ENCODE measurements at regions not wholly inside any gene's neighbourhood (a gene's known extent, or its start where the extent isn't known, plus 50 kb on each side); places are given as distances from the start of the nearest gene placed in this dataset.

DNA sequence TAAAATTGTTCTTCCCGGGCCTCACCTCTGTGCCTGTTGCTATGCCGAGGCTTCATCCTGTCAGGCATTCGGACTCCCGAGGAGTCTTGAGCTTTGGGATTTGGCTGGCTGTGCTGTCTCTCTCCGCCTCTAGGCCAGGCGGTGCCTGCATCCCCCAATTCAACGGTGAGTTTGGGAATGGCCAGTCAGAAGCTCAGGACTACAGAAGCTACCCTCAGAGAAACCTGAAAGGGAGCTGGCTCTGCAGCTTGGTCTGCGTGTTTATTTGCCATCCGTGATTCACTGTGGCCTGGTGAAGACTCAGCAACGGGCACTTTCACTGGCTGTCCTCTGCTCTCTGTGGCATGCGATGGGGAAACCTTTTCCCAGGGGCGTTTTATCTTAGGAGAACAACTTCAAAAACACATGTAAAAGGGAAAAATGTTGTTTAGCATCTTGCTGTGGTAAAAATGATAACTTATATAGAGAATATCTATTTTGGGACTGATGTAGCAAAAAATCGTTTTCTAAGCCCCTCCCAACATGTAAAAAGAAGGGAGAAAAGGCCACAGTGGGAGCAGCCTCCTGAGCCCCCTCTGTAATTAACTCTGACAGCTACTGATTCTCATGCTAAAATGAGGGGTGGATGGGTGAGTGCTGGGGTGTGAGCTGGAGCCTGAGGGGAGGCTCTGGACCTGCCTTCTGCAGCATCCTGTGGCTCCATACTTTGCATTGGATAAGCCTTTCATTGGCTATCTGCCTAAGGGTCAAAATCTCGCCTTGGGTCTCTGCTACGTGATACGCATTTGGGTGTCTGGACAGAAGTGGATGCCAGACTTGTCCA, 103.4 kb upstream of the KLHL25 start:
- Mint-ChIP-seq H3K9me3 (peaks cover 0 to 2% (median 0%) of the 10 kb centered on the region in 6 donors), H3K27ac (no peak overlapping the region), H3K36me3 (peaks cover 0 to 11% (median 0%) of the 10 kb centered on the region in 3 donors), H3K27me3 (ENCODE audit: low read depth in 3 of 3) (peaks cover 16 to 37% (median 21%) of the 10 kb centered on the region in 3 donors), H3K4me1 (peaks cover 5 to 7% of the 10 kb centered on the region in 2 donors), H3K4me3 (no peak overlapping the region)
- no peak for DNase-seq

GRCh38 chr15:85899927-85900326, 105.2 kb upstream of the KLHL25 start:
- H3K27me3 Mint-ChIP-seq (ENCODE audit: low read depth in 3 of 3), result peaks cover 8 to 37% (median 22%) of the 10 kb centered on the region in 3 donors
- no peak overlapping the region for H3K27ac Mint-ChIP-seq
- peaks cover 5 to 7% of the 10 kb centered on the region in 2 donors for H3K4me1 Mint-ChIP-seq
- peaks cover 0 to 2% (median 0%) of the 10 kb centered on the region in 6 donors for H3K9me3 Mint-ChIP-seq
- no peak overlapping the region for H3K4me3 Mint-ChIP-seq
- H3K36me3 Mint-ChIP-seq, result peaks cover 0 to 11% (median 0%) of the 10 kb centered on the region in 3 donors
- DNase-seq, result no peak

- DNase-seq, result no peak
- H3K9me3 Mint-ChIP-seq, result peaks cover 0 to 4% (median 0%) of the 10 kb centered on the region in 6 donors
- peaks cover 4 to 7% (median 5%) of the 10 kb centered on the region in 3 donors for H3K27me3 Mint-ChIP-seq (ENCODE audit: low read depth in 3 of 3)
- H3K27ac Mint-ChIP-seq, result no peak overlapping the region
- no peak overlapping the region for H3K4me3 Mint-ChIP-seq
- no peaks in the 10 kb centered on the region for H3K4me1 Mint-ChIP-seq
- H3K36me3 Mint-ChIP-seq, result no peaks in the 10 kb centered on the region
Observed at GRCh38 chr15:85905751-85906450, 111.2 kb upstream of the KLHL25 start.

DNA sequence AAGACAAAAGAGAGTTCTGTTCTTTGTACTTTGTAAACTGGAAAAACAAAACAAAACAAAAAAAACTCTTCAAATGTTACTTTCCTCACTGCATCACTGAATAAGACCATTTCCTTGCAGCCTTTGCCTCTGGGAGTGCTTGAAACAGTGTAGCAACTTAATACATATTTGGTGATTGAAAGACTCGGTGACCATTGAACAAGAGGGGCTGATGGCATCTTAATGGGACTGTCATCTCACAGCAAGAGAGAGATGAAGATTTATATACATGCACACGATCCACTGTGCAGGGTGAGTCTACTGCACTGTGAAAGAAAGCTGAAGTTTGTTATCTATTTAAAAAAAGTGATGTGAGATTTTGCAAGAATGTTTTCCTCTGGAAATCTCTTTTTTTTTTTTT, 111.9 kb upstream of the KLHL25 start:
- no peaks in the 10 kb centered on the region for H3K36me3 Mint-ChIP-seq
- no peak overlapping the region for H3K27ac Mint-ChIP-seq
- H3K27me3 Mint-ChIP-seq (ENCODE audit: low read depth in 3 of 3), result peaks cover 0 to 5% (median 2%) of the 10 kb centered on the region in 3 donors
- no peak for DNase-seq
- no peaks in the 10 kb centered on the region for H3K4me1 Mint-ChIP-seq
- H3K9me3 Mint-ChIP-seq, result peaks cover 0 to 4% (median 0%) of the 10 kb centered on the region in 6 donors
- no peak overlapping the region for H3K4me3 Mint-ChIP-seq

- Mint-ChIP-seq H3K27ac (no peak overlapping the region), H3K9me3 (no peaks in the 10 kb centered on the region), H3K4me1 (no peaks in the 10 kb centered on the region), H3K4me3 (no peak overlapping the region), H3K36me3 (no peaks in the 10 kb centered on the region), H3K27me3 (ENCODE audit: low read depth in 3 of 3) (peaks cover 0 to 3% (median 0%) of the 10 kb centered on the region in 3 donors)
- DNase-seq, result no peak
Observed at GRCh38 chr15:85910834-85911233, 116.1 kb upstream of the KLHL25 start.

- H3K9me3 Mint-ChIP-seq, result no peaks in the 10 kb centered on the region
- DNase-seq, result no peak
- H3K4me1 Mint-ChIP-seq, result peaks cover 0 to 5% of the 10 kb centered on the region in 2 donors
- H3K27me3 Mint-ChIP-seq (ENCODE audit: low read depth in 3 of 3), result peaks cover 0 to 4% (median 4%) of the 10 kb centered on the region in 3 donors
- H3K4me3 Mint-ChIP-seq, result no peak overlapping the region
- H3K27ac Mint-ChIP-seq, result no peak overlapping the region
- no peaks in the 10 kb centered on the region for H3K36me3 Mint-ChIP-seq
Observed at GRCh38 chr15:85913461-85913860, 118.7 kb upstream of the KLHL25 start.

DNA sequence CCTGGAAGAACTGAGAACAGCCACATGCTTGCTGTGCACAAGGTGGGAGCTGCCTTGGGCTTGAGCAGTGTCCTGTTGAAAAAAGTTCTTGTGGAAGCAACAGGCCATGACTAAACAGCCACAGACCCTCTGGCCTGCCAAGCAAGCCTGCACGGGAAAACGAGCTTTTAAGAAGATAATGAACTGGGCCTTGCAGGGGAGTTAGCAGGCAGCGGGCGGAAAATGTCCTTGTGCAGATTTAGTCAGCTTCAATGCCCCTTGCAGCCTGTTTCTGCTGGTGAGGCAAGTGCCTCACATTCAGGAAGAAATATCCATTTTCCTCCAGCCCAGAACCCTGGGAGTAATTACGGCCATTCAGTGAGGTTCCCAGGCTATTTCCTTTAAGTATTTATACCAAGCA, 126.2 kb upstream of the KLHL25 start:
- no peak for DNase-seq
- Mint-ChIP-seq H3K9me3 (no peaks in the 10 kb centered on the region), H3K4me3 (no peak overlapping the region), H3K4me1 (peaks cover 2 to 10% of the 10 kb centered on the region in 2 donors), H3K27ac (no peak overlapping the region), H3K36me3 (peaks cover 0 to 13% (median 0%) of the 10 kb centered on the region in 3 donors), H3K27me3 (ENCODE audit: low read depth in 3 of 3) (peaks cover 1 to 13% (median 1%) of the 10 kb centered on the region in 3 donors)

DNA sequence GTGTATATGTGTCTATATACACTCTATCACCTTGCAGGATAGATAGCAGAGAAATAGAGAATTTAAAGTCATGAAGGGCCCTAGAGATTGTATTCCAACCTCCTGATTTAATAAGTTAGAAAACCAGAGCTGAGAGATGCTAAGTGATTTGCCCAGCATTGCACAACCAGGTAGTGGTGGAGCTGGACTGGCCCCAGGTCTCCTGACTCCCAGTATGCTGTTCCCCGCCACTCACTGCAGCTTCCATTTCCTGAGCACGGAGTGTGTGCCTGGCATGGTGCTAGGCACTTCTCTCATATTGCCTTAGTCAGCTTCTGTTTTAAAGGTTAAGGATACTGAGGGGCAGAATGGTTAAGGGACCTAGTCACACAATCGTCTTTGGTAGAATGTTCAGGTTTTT, 129.4 kb upstream of the KLHL25 start:
- H3K36me3 Mint-ChIP-seq, result peaks cover 0 to 18% (median 0%) of the 10 kb centered on the region in 3 donors
- no peak overlapping the region for H3K4me3 Mint-ChIP-seq
- peaks cover 0 to 10% (median 3%) of the 10 kb centered on the region in 3 donors for H3K27me3 Mint-ChIP-seq (ENCODE audit: low read depth in 3 of 3)
- no peaks in the 10 kb centered on the region for H3K9me3 Mint-ChIP-seq
- H3K4me1 Mint-ChIP-seq, result peaks cover 34 to 36% of the 10 kb centered on the region in 2 donors
- no peak overlapping the region for H3K27ac Mint-ChIP-seq
- DNase-seq, result no peak

- Mint-ChIP-seq H3K36me3 (peaks cover 0 to 17% (median 0%) of the 10 kb centered on the region in 3 donors), H3K9me3 (no peaks in the 10 kb centered on the region), H3K27me3 (ENCODE audit: low read depth in 3 of 3) (peaks cover 0 to 6% (median 3%) of the 10 kb centered on the region in 3 donors), H3K4me3 (no peak overlapping the region), H3K27ac (no peak overlapping the region), H3K4me1 (peaks cover 35 to 41% of the 10 kb centered on the region in 2 donors)
- no peak for DNase-seq
Observed at GRCh38 chr15:85925649-85926237, 131.0 kb upstream of the KLHL25 start.

GRCh38 chr15:85926834-85927233, 132.1 kb upstream of the KLHL25 start:
- peaks cover 35 to 43% of the 10 kb centered on the region in 2 donors for H3K4me1 Mint-ChIP-seq
- H3K36me3 Mint-ChIP-seq, result peaks cover 0 to 11% (median 0%) of the 10 kb centered on the region in 3 donors
- peak overlapping the region; percentile 77 to 93 (median 90) for H3K27ac Mint-ChIP-seq

GRCh38 chr15:85927931-85928537, 133.3 kb upstream of the KLHL25 start:
- H3K36me3 Mint-ChIP-seq, result peaks cover 0 to 9% (median 0%) of the 10 kb centered on the region in 3 donors
- H3K27ac Mint-ChIP-seq, result peak overlapping the region; percentile 77 to 93 (median 90)
- peaks cover 0 to 2% (median 0%) of the 10 kb centered on the region in 6 donors for H3K9me3 Mint-ChIP-seq
- H3K4me3 Mint-ChIP-seq, result peak overlapping the region; percentile 30 to 68 (median 55)
- peaks cover 35 to 43% of the 10 kb centered on the region in 2 donors for H3K4me1 Mint-ChIP-seq
- peak; percentile 11 to 42 (median 20) for DNase-seq
- peaks cover 0 to 4% (median 2%) of the 10 kb centered on the region in 3 donors for H3K27me3 Mint-ChIP-seq (ENCODE audit: low read depth in 3 of 3)

More at GRCh38 chr15:85926834-85927233, 132.1 kb upstream of the KLHL25 start:
- Mint-ChIP-seq H3K27me3 (ENCODE audit: low read depth in 3 of 3) (peaks cover 0 to 4% (median 2%) of the 10 kb centered on the region in 3 donors), H3K9me3 (peaks cover 0 to 2% (median 0%) of the 10 kb centered on the region in 6 donors), H3K4me3 (peak overlapping the region; percentile 30 to 68 (median 49))
- DNase-seq, result no peak

GRCh38 chr15:85929786-85930185, 135.1 kb upstream of the KLHL25 start:
- peak overlapping the region; percentile 62 to 93 (median 74) for H3K27ac Mint-ChIP-seq
- no peak for DNase-seq
- H3K4me1 Mint-ChIP-seq, result peaks cover 35 to 43% of the 10 kb centered on the region in 2 donors

GRCh38 chr15:85932391-85932790, 137.7 kb upstream of the KLHL25 start:
- no peak overlapping the region for H3K4me3 Mint-ChIP-seq
- H3K27ac Mint-ChIP-seq, result no peak overlapping the region
- H3K4me1 Mint-ChIP-seq, result peaks cover 19 to 24% of the 10 kb centered on the region in 2 donors
- H3K27me3 Mint-ChIP-seq (ENCODE audit: low read depth in 3 of 3), result peaks cover 0 to 2% (median 2%) of the 10 kb centered on the region in 3 donors
- H3K36me3 Mint-ChIP-seq, result peaks cover 0 to 4% (median 0%) of the 10 kb centered on the region in 3 donors
- no peak for DNase-seq
- H3K9me3 Mint-ChIP-seq, result peaks cover 0 to 2% (median 0%) of the 10 kb centered on the region in 6 donors

More at GRCh38 chr15:85929786-85930185, 135.1 kb upstream of the KLHL25 start:
- peaks cover 0 to 9% (median 0%) of the 10 kb centered on the region in 3 donors for H3K36me3 Mint-ChIP-seq
- peaks cover 0 to 2% (median 0%) of the 10 kb centered on the region in 6 donors for H3K9me3 Mint-ChIP-seq
- peaks cover 2 to 4% (median 2%) of the 10 kb centered on the region in 3 donors for H3K27me3 Mint-ChIP-seq (ENCODE audit: low read depth in 3 of 3)
- H3K4me3 Mint-ChIP-seq, result peak overlapping the region in 1 of 5 donors; percentile 14

Data from immature natural killer cell (primary cell).